K562 (cell line): ENCODE measurements at regions not wholly inside any gene's neighbourhood (a gene's known extent, or its start where the extent isn't known, plus 50 kb on each side); places are given as distances from the start of the nearest gene placed in this dataset.

Experiments
- CTCF ChIP-seq, 3 experiments: IDR thresholded peaks in 2 of 3; conservative IDR thresholded peaks in 1 of 3; 2 replicates each; pipeline ENCODE4 v1.5.1; 2011 to 2012; ENCODE audit warnings: low read length in 3 of 3, mild to moderate bottlenecking in 3 of 3, control low read depth in 2 of 3, improper control_type of control experiment in 1 of 3, inconsistent platforms in 1 of 3, low read depth in 1 of 3, mixed read lengths in 1 of 3, moderate library complexity in 1 of 3; ENCODE audit not compliant: insufficient read depth in 2 of 3
- FOXM1 ChIP-seq, 2 experiments: fragments of 450-650 bp in 1 of 2; sonication (generic) in 1 of 2; formaldehyde crosslinking in 1 of 2; IDR thresholded peaks; 2 replicates each; pipeline versions ENCODE4 v1.6.1 to v1.9.0; 2017 to 2022; ENCODE audit warnings: low read depth in 2 of 2, mild to moderate bottlenecking in 2 of 2, missing genetic modification reagents in 1 of 2, moderate library complexity in 1 of 2
- HDAC2 ChIP-seq: fragments of 450-650 bp; IDR thresholded peaks from 2 replicates; pipeline ENCODE4 v1.6.1; 2016; ENCODE audit warnings: mild to moderate bottlenecking
- KDM1A ChIP-seq, 2 experiments: fragments of 450-650 bp; IDR thresholded peaks; 2 replicates each; pipeline ENCODE4 v1.6.1; 2016; ENCODE audit warnings: mild to moderate bottlenecking in 2 of 2
- MAFG ChIP-seq: fragments of 450-650 bp; conservative IDR thresholded peaks from 2 replicates; pipeline ENCODE4 v1.6.1; 2016; ENCODE audit warnings: missing genetic modification characterization, missing compliant biosample characterization
- MYNN ChIP-seq, 2 experiments: sonication (generic); formaldehyde crosslinking in 1 of 2; IDR thresholded peaks; 2 replicates each; pipeline versions ENCODE4 v1.5.0 to v1.6.1; 2016 to 2020; ENCODE audit warnings: antibody characterized with exemption in 1 of 2, missing genetic modification reagents in 1 of 2
- POLR2A ChIP-seq: fragments of 450-650 bp; conservative IDR thresholded peaks from 2 replicates; pipeline ENCODE4 v1.6.1; 2016
- POLR2AphosphoS5 ChIP-seq: IDR thresholded peaks from 2 replicates; pipeline ENCODE4 v1.6.1; 2011; ENCODE audit warnings: mild to moderate bottlenecking, low read depth, low read length, moderate library complexity; ENCODE audit not compliant: control insufficient read depth, insufficient read depth
- POLR3G ChIP-seq: IDR thresholded peaks from 2 replicates; pipeline ENCODE4 v1.6.1; 2011; ENCODE audit not compliant: insufficient read length, insufficient replicate concordance; ENCODE audit errors: extremely low read depth
- SMC3 ChIP-seq: conservative IDR thresholded peaks from 2 replicates; pipeline ENCODE4 v1.6.1; 2011; ENCODE audit warnings: low read depth, low read length, improper control_type of control experiment; ENCODE audit not compliant: insufficient read depth
- TCF7 ChIP-seq: sonication (generic); IDR thresholded peaks from 2 replicates; pipeline ENCODE4 v1.6.1; 2016; ENCODE audit warnings: antibody characterized with exemption, borderline replicate concordance
- ZNF354B ChIP-seq: fragments of 250-450 bp; sonication (Bioruptor Pico); IDR thresholded peaks from 2 replicates; pipeline ENCODE4 v1.4.0; 2020

GRCh38 chr2:19787134-19787533, 114.6 kb downstream of the TTC32 start:
- TF ChIP-seq CTCF (IDR thresholded peaks at IDR 0.05 in 2 of 3, conservative IDR thresholded peaks at IDR 0.05 in 1 of 3; ENCODE audit: insufficient read depth in 2 of 3, low read depth in 1 of 3, low read length in 3 of 3) (no peak), POLR3G (no peak), HDAC2 (no peak), MAFG (tag) (no peak), KDM1A (IDR thresholded peaks at IDR 0.05) (no peak), FOXM1 (IDR thresholded peaks at IDR 0.05; ENCODE audit: low read depth) (no peak), FOXM1 (CRISPR knock-in tag; IDR thresholded peaks at IDR 0.05; ENCODE audit: low read depth) (no peak), ZNF354B (CRISPR knock-in tag) (no peak), TCF7 (no peak), MYNN (IDR thresholded peaks at IDR 0.05) (no peak), MYNN (CRISPR knock-in tag; IDR thresholded peaks at IDR 0.05) (no peak), POLR2A (no peak), POLR2AphosphoS5 (no peak), SMC3 (no peak)
